PFSK-1 (cell line): ENCODE measurements at regions not wholly inside any gene's neighbourhood (a gene's known extent, or its start where the extent isn't known, plus 50 kb on each side); places are given as distances from the start of the nearest gene placed in this dataset.
A peak's percentile ranks its signal among the peaks of the same experiment; 100 is the strongest.

Experiments
- FOXP2 ChIP-seq: optimal IDR thresholded peaks from 2 replicates; pipeline ENCODE3; 2011; ENCODE audit warnings: borderline replicate concordance, control low read depth, inconsistent platforms; ENCODE audit not compliant: insufficient read depth; ENCODE audit errors: extremely low read length, extremely low read depth
- POLR2AphosphoS5 ChIP-seq: IDR thresholded peaks from 2 replicates; pipeline ENCODE4 v1.6.1; 2012; ENCODE audit warnings: low read depth, mild to moderate bottlenecking, control low read depth, low read length, moderate library complexity
- REST ChIP-seq, 2 experiments: IDR thresholded peaks; 2 replicates each; pipeline versions ENCODE4 v1.6.1 to v1.8.0; 2011 to 2012; ENCODE audit warnings: low read depth in 2 of 2, low read length in 2 of 2, control low read depth in 1 of 2, inconsistent platforms in 1 of 2, mild to moderate bottlenecking in 1 of 2, moderate library complexity in 1 of 2; ENCODE audit not compliant: insufficient read depth in 1 of 2
- SIN3A ChIP-seq: IDR thresholded peaks from 2 replicates; pipeline ENCODE4 v1.6.1; 2012; ENCODE audit warnings: mild to moderate bottlenecking, low read length, moderate library complexity, borderline replicate concordance; ENCODE audit not compliant: insufficient read depth
- TAF1 ChIP-seq: IDR thresholded peaks from 2 replicates; pipeline ENCODE4 v1.6.1; 2012; ENCODE audit warnings: low read length, control low read depth, borderline replicate concordance; ENCODE audit not compliant: insufficient read depth

- TF ChIP-seq FOXP2 (no peak), TAF1 (no peak), REST (IDR thresholded peaks at IDR 0.05; ENCODE audit: insufficient read depth in 1 of 2, low read depth in 2 of 2, low read length in 2 of 2) (no peak), POLR2AphosphoS5 (no peak), SIN3A (no peak)
Measured at GRCh38 chr9:129498451-129499384, 122.2 kb downstream of the C9orf50 start.

GRCh38 chr9:129497813-129498450, 123.0 kb downstream of the C9orf50 start:
- TF ChIP-seq FOXP2 (no peak), REST (IDR thresholded peaks at IDR 0.05; ENCODE audit: insufficient read depth in 1 of 2, low read depth in 2 of 2, low read length in 2 of 2) (no peak), SIN3A (no peak), POLR2AphosphoS5 (no peak), TAF1 (no peak)

DNA sequence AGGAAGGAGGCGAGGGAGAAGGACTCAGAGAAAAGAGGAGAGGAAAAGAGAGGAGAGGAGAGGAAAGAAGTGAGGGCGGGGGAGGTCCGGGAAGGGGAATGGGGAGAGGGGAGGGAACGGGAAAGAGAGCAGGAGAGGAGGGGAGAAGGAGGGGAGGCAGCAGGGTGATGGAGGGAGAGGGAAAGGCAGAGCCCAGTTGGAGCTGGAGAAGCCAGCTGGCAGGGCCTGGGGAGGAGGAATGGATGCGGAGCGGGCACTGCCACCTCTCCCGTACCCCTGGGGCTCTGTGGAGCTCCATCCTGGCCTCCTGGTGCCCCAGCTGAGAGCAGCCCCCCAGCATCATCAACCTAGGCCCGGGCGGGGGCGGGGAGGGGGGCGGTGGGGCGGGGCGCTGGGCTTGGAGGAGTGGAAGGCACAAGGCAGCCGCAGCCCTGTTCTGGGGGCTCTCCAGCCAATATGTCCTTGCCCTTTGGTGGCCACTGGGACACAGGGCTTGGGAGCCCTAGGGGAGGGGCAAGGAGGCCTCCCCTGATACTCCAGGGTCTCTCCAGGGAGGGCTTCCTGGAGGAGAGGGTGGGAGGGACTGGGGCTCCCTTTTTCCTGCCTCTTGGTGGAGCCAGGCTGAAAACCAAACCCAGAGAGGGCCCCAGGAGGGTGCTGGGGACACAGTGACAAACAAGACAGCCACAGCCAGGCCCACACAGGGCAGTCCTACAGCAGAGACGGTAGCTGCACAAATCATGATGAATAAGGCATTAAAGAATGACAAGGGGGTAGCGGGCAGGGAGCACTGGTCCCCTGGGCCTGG, 123.7 kb downstream of the C9orf50 start:
- TF ChIP-seq POLR2AphosphoS5 (peak; percentile 21; the same call in 1 of the 2 replicates), TAF1 (no peak), FOXP2 (no peak)

DNA sequence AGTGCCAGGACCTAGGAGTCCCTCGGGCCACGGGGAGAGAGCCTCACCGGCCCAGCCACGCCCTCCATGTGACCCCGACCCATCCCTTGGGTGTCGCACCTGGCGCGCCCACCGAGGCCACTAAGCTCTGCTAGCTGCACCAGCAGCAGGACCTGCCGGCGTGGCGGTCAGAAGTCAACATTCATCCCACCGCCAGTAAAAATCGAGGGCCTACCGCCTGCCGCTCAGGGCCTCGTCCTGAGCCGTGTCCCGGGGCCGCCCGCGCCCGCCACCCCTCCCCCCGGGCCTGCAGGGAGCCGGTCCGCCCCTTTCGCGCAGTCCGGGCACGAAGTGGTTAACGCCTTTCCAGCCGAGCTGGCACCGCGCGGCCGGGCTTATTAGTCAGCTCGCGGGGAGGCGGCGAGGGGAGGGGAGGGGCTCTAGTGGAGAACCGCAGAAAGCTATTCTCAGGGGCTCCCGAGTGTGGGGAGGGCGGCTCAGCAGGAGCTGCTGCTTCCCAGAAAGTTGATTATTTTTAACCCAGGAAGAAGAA, 124.4 kb downstream of the C9orf50 start:
- TF ChIP-seq TAF1 (0 out of 2 replicates have a peak, but pooled peaks have one; percentile 7), REST (IDR thresholded peaks at IDR 0.05; ENCODE audit: insufficient read depth in 1 of 2, low read depth in 2 of 2, low read length in 2 of 2) (no peak)
